Smooth muscle cell (in vitro differentiated cells): ENCODE measurements at regions not wholly inside any gene's neighbourhood (a gene's known extent, or its start where the extent isn't known, plus 50 kb on each side); places are given as distances from the start of the nearest gene placed in this dataset.

Source experiments
- DNase-seq: peaks from one replicate; lab custom pipeline; 2025; ENCODE audit not compliant: unreplicated experiment; lab: John Stamatoyannopoulos, UW
- H2AFZ ChIP-seq: fragments of 200-600 bp; sonication (generic); 2 replicates; pipeline ENCODE4 v1.6.0; 2016; ENCODE audit warnings: antibody characterized with exemption, low read depth, mild to moderate bottlenecking
- H3F3A ChIP-seq: fragments of 200-600 bp; sonication (generic); 2 replicates; pipeline ENCODE4 v1.6.0; 2017; ENCODE audit warnings: antibody characterized with exemption, low read depth
- H3K27ac ChIP-seq: fragments of 200-600 bp; sonication (generic); 2 replicates; pipeline ENCODE4 v1.5.1; 2016; ENCODE audit warnings: low read depth, mild to moderate bottlenecking
- H3K27me3 ChIP-seq: fragments of 200-600 bp; sonication (generic); 2 replicates; pipeline ENCODE4 v1.6.1; 2016; ENCODE audit warnings: low read depth, mild to moderate bottlenecking
- H3K36me3 ChIP-seq: fragments of 200-600 bp; sonication (generic); 2 replicates; pipeline ENCODE4 v1.5.1; 2016; ENCODE audit warnings: low read depth
- H3K4me1 ChIP-seq: fragments of 200-600 bp; sonication (generic); 2 replicates; pipeline ENCODE4 v1.5.1; 2016; ENCODE audit warnings: low read depth
- H3K4me2 ChIP-seq: fragments of 200-600 bp; sonication (generic); 2 replicates; pipeline ENCODE4 v1.6.0; 2016; ENCODE audit warnings: mild to moderate bottlenecking
- H3K4me3 ChIP-seq: fragments of 200-600 bp; sonication (generic); 2 replicates; pipeline ENCODE4 v1.5.1; 2016; ENCODE audit warnings: mild to moderate bottlenecking
- H3K79me2 ChIP-seq: fragments of 200-600 bp; sonication (generic); 2 replicates; pipeline ENCODE4 v1.6.0; 2016; ENCODE audit warnings: low read depth, mild to moderate bottlenecking
- H3K9ac ChIP-seq: fragments of 200-600 bp; sonication (generic); 2 replicates; pipeline ENCODE4 v1.6.0; 2016; ENCODE audit warnings: low read depth
- H3K9me3 ChIP-seq: fragments of 200-600 bp; sonication (generic); replicated peaks from 2 replicates; pipeline ENCODE4 v1.5.1; 2016; ENCODE audit warnings: low read depth
- H4K20me1 ChIP-seq: fragments of 200-600 bp; sonication (generic); 2 replicates; pipeline ENCODE4 v1.6.0; 2016; ENCODE audit warnings: low read depth
- CTCF ChIP-seq: fragments of 200-600 bp; sonication (generic); IDR thresholded peaks from 2 replicates; pipeline ENCODE4 v1.5.1; 2017; ENCODE audit warnings: borderline replicate concordance, mild to moderate bottlenecking, antibody characterized with exemption; ENCODE audit not compliant: insufficient read depth, poor library complexity, severe bottlenecking
- WGBS: methylation state at CpG from one replicate; pipeline ENCODE4 v1.1.7; 2016; ENCODE audit warnings: low lambda C conversion rate; 5-methylcytosine and 5-hydroxymethylcytosine counted together

DNA sequence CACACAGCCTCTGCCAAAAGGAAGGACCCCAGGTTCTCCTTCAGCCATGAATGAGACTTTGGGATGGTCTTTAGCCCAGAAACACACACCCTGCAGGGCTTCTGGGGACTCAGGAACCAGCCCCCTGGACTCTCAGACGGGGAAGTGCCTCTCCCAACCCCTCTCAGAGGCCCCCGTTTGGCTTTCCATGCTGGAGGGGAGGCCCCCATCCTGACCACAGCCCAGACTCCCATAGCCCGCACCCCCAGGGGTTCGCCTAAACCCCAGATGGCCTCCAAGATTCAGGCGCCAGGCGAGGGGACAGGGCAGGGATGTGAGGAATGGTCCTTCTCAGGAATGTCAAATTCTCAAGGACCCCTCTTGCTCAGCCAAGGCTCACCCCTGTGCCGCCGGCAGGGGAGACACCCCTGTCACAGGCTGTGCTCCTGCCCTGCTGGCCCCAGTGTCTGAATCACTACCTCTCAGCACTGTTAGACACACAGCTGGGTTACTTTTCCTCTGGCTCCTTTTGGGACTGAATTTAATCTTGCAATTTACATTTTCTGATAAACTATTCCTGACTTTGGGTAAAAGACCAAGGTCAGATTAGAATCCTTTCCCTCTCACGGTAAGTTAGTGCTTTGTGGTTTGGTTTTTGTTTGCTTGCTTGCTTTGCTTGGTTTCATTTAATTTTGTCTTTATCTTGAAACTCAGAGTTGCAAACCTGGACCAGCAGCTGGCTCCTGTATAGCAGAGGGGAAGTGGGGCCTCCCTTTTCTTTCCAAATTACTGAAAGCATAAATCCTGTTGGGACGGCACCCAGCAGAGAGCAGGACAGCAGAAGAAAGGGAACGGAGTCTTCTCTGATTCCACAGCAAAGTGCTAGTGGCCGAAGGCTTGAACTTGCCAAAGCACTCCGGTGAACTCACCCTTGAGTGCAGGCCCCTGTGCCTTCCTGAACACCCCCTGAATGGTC is 198.9 kb upstream of the RAB6C start:
- H3K36me3 ChIP-seq: no peaks in the 10 kb centered on the region
- peaks cover 7% of the 10 kb centered on the region for H3K27me3 ChIP-seq
- H3K4me2 ChIP-seq: no peak overlapping the region
- no peaks in the 10 kb centered on the region for H3K79me2 ChIP-seq
- no peak for TF ChIP-seq CTCF
- no peaks in the 10 kb centered on the region for H3F3A ChIP-seq
- no peak for DNase-seq
- H3K27ac ChIP-seq: no peak overlapping the region
- no peak overlapping the region for H3K4me3 ChIP-seq
- no peak overlapping the region for H3K9ac ChIP-seq
- no peaks in the 10 kb centered on the region for H3K4me1 ChIP-seq
- no peaks in the 10 kb centered on the region for H4K20me1 ChIP-seq
- no peaks in the 10 kb centered on the region for H3K9me3 ChIP-seq
- no peak overlapping the region for H2AFZ ChIP-seq
- 81% methylated on average over 13 of the region's 13 CpGs for WGBS

DNA sequence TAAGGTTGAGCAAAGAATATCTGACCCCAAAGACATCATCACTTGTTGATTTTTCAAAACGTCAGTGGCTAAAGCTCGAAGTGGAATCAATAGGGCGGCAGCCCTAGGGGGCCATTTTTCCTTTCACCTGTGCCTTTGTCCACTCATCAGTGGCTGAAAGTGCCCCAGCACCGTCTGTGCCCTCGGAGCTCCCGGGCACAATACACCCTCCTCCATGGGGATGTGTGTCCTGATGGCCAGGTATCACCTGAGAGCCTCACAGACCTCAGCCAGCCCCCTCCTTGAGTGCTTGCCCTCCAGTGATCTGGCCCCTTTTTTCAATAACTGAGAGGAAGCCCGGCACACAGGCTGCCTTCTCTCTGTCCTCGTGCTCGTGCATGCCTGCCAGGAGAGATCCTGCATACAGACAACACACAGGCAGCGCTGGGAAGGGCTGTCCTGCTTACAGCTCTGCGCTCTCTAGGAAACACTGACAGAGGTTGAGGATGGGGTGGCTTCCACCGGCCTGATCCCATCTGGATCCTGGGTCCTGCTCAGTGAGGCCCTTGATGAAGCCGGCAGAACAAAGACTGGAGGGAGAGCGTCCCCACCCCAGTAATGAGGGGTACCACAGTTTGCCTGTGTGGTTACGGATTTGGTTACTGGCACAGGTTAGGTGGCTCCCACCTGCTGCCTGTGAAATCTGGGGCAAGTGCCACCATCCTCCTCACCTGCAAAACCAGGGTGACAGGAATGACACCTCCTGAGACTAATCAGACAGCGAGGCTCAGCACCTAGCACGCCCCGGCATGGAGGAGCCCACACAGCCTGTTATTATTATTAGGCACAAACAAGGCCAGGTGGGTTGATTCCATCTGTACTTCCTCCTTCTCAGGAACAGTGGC is 197.5 kb upstream of the RAB6C start:
- H3K9me3 ChIP-seq: no peaks in the 10 kb centered on the region
- H3F3A ChIP-seq: no peaks in the 10 kb centered on the region
- WGBS: 80% methylated on average over 18 of the region's 18 CpGs

DNA sequence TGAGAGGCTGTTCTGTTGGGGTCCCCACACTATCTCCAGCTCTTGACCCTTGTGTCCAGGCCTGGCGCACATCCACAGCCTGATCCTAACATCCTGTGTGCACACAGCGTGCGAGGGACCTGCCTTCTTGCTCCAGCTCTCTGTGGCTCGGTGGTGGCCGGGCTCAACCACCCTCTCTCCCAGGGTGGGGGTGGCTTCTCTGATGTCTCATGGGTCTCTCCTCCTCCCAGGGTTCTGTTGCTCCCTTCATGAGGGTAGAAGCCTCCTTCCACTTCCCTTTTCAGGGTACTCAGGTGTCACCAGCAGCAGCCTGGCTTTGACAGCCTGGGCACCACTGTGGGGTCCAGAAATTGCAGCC is 196.9 kb upstream of the RAB6C start:
- Histone ChIP-seq H3K79me2 (no peaks in the 10 kb centered on the region), H4K20me1 (no peaks in the 10 kb centered on the region), H3K4me3 (no peak overlapping the region), H3K36me3 (no peaks in the 10 kb centered on the region), H3K9me3 (no peaks in the 10 kb centered on the region), H3K27ac (no peak overlapping the region), H3F3A (no peaks in the 10 kb centered on the region), H3K27me3 (peaks cover 7% of the 10 kb centered on the region), H3K4me2 (no peak overlapping the region), H3K9ac (no peak overlapping the region), H2AFZ (no peak overlapping the region), H3K4me1 (no peaks in the 10 kb centered on the region)
- DNase-seq: no peak
- no peak for TF ChIP-seq CTCF
- 97% methylated on average over 5 of the region's 5 CpGs for WGBS

More for the DNA sequence above, 197.5 kb upstream of the RAB6C start:
- H3K4me1 ChIP-seq: no peaks in the 10 kb centered on the region
- no peak for TF ChIP-seq CTCF
- H3K4me2 ChIP-seq: no peak overlapping the region
- H3K27ac ChIP-seq: no peak overlapping the region
- DNase-seq: no peak
- H4K20me1 ChIP-seq: no peaks in the 10 kb centered on the region
- no peak overlapping the region for H3K9ac ChIP-seq
- H2AFZ ChIP-seq: no peak overlapping the region
- peaks cover 7% of the 10 kb centered on the region for H3K27me3 ChIP-seq
- H3K4me3 ChIP-seq: no peak overlapping the region
- no peaks in the 10 kb centered on the region for H3K36me3 ChIP-seq
- H3K79me2 ChIP-seq: no peaks in the 10 kb centered on the region
